Left colon (tissue), 2 donors: ENCODE measurements at regions not wholly inside any gene's neighbourhood (a gene's known extent, or its start where the extent isn't known, plus 50 kb on each side); places are given as distances from the start of the nearest gene placed in this dataset.
"Not testable (repeated sequence)": the region's sequence is repeated elsewhere in the genome, so short reads cannot be mapped to it uniquely, and the experiment has no call there.

Experiments used
- ATAC-seq: fragments of 200-7000 bp; cut with Tn5 transposase; one replicate; pipeline ENCODE4 v1.9.1; 2020; ENCODE audit warnings: mild to moderate bottlenecking, moderate library complexity
- DNase-seq, 2 donors: peaks; one replicate each; pipeline ENCODE4 v3.0.0-alpha.2; 2020
- intact Hi-C, 2 donors: fragments of 100-400 bp; cut with DNase I in 1 of 2; cut with micrococcal nuclease in 1 of 2; formaldehyde crosslinking; loops; one replicate each; pipeline versions ENCODE4 v1.11.2 to v1.14.0; 2022; cut with DNase I, micrococcal nuclease
- donor health status: DM: no; HTN: no; CAD: no.
- donor health status: DM: yes; HTN: yes; CAD: no.

DNA sequence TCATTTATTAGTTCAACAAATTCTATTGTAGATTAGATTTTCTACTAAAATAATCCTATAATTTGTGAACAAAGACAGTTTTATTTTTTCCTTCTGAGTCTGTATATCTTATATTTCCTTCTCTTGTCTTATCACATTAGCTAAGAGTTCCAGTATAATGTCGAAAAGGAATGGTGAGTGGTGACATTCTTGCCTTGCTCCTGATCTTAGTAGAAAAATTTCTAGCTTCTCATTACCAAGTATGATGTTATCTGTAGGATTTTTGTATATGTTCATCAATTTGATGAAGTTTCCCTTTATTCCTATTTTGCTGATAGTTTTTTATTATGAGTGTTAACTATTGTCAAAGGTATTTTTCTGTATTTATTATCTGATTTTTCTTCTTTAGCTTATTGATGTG lies 756.6 kb upstream of the BCHE start:
- ATAC-seq (no peak), DNase-seq (no peak)
- intact Hi-C loops: no loop called here

DNA sequence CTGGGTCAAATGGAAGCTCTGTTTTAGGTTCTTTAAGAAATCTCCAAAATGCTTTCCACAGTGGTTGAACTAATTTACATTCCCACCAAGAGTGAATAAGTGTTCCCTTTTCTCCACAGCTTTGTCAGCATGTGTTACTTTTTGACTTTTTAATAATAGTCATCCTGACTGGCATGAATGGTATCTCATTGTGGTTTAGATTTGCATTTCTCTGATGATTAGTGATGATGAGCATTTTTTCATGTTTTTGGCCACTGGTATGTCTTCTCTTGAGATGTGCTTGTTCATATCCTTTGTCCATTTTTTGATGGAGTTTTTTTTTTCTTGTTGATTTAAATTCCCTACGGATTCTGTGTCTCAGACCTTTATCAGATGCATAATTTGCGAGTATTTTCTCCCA lies 745.0 kb upstream of the BCHE start:
- no peak for ATAC-seq
- intact Hi-C loops: no loop called here
- DNase-seq: no peak

DNA sequence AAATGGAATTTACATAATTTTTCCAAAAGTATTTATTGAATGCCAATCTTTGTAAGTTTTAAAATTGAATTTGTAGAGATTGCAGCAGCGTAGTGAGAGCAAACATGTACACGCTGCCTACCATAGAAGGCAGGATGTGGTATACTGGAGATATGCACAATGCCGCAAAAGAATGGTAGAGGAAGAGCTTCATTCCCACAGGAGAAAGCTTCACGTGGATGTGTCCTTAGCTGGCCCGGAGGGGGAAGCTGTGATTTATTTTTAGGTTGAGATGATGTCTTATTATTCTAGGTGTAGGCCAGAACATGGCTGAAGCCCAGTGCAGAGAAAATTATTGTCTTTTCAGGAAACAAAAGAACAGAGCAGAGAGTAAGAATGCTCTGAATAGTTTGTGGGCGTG lies 743.3 kb upstream of the BCHE start:
- DNase-seq (no peak), ATAC-seq (no peak)
- intact Hi-C loops: no loop called here

DNA sequence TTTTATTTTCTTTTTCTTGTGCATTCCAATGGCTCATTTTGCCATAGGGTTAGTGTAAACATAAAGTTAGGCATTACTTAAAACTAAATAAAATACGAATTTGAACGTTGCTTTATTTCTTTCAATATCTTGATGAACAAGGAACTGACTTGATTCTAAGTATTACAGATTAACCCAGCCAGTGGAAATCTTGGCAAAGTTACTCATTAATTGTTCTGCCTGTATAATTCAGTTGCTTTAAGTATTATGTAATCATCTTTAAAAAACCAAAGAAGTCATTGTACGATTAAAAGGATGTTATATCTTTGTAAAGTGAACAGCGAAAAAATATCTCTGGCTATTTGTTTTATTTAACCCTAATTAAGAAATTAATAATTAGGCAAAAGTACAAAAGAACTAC lies 737.9 kb upstream of the BCHE start:
- no peak for DNase-seq
- ATAC-seq: no peak
- intact Hi-C loops: no loop called here

DNA sequence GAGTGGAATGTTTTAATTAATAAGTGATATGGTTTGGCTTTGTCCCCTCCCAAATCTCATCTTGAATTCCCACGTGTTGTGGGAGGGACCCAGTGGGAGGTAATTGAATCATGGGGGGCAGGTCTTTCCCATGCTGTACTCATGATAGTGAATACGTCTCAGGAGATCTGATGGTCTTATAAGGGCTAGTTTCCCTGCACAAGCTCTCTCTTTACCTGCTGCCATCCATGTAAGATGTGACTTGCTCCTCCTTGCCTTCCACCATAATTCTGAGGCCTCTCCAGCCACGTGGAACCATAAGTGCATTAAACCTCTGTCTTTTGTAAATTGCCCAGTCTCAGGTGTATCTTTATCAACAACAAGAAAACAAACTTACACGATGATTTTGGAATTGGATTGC lies 734.5 kb upstream of the BCHE start:
- intact Hi-C loops, ATAC-seq, DNase-seq: not testable (repeated sequence)

DNA sequence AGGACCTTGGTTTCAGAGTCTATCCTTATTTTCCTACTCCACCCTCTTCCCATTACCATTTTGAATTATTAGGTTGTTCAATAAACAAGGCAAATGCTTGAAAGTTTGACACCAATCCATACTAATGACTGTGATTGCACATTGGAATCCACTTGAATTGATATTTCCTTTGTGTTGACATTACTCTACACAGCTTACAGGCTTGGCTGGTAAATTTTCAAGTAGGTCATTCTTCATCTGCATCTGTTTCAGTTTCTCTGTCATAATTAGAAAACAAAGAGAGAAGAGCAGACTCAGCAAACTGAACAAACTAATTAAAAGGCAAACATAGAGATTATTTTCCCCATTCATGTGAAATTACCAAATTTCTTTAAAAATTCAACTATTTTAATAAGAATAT lies 732.9 kb upstream of the BCHE start:
- DNase-seq (no peak), ATAC-seq (no peak)
- intact Hi-C loops: no loop called here

DNA sequence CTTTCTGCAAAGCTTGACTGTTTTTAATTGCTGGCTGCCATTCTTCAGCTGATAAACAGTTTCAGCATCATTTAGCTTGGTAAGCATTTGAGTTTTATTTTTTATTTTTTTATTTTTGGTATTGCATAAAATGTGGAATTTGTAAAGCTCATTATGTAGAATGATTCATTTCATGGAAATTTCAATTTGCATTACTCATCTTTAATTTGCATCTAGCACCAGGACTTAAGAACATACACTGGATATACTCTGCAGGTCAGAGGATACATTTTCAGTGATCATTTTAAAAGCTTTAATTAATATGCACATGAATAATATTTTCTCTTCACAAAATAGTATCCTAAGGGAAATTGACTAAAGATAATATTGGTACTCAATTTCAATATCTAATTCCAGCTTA lies 732.4 kb upstream of the BCHE start:
- no peak for DNase-seq
- ATAC-seq: no peak
- intact Hi-C loops: no loop called here

DNA sequence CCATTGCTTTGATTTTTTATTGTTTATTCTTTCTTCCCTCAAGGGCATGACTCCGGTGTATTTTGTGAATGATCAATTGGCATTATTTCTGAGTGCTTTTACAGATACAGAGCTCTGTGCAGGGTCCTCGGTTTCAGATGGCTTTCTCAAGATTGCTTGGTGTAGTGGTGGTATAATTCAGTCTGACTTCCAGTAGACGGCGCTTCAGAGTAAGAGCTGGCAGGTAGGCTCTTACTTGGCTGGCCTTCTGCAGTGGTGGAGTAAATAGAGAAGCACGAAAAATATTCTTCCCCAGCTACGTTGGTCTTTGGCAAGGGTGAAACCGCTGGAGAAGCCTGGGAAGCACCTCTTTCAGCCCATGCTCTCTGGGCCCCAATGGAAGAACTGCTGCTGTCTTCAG lies 723.0 kb upstream of the BCHE start:
- DNase-seq (no peak), ATAC-seq (no peak)
- intact Hi-C loops: no loop called here

DNA sequence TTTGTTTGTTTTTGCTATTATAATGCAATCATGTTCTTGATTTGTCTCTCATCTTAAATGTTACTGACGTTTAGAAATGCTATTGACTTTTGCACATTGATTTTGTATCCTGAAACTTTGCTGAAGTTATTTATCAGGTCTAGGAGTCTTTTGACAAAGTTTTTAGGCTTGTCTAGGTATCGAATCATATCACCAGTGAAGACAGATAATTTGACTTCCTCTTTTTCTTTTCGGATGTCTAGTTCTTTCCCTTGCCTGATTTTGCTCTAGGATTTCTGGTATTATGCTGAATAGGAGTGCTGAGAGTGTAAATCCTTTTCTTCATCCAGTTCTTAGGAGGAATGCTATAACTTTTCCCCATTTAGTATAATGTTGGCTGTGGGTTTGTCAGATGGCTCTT lies 719.7 kb upstream of the BCHE start:
- no peak for ATAC-seq
- intact Hi-C loops: no loop called here
- DNase-seq: no peak

DNA sequence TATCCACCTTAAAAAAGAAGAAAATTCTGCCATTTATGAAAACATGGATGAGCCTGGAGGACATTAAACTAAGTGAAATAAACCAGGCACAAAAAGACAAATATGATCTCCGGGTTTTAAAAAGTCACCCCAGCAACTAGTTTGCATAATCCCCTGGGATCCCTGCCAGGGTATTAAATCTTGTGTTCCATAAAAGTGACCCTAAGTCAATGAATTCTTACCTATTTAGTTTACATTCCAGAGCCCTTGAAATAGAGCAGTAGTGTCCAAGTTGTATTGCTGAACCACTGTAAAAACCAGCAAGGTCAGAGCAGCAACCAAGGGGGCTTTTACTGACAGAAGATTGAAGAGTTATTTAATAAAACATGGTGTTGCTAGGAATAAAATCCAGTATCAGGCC lies 716.8 kb upstream of the BCHE start:
- ATAC-seq: no peak
- intact Hi-C loops: no loop called here
- no peak for DNase-seq

DNA sequence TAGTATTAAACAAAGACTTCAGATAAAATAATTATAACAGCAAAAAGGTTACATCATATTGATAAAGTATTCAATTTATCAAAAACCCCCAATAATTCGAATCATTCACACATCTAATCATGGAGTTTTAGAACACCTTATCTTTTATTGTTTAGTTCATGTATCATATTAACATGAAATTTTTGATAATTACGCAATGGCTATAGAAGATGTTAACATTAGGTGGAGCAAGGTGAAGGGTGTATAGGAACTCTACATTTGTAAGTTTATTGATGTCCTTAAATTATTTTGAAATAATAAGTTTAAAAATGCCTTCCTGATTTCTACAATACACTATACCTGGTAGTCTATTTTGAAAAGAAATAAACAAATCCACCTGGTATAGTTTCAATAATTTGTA lies 696.5 kb upstream of the BCHE start:
- intact Hi-C loops: no loop called here
- ATAC-seq (no peak), DNase-seq (no peak)

DNA sequence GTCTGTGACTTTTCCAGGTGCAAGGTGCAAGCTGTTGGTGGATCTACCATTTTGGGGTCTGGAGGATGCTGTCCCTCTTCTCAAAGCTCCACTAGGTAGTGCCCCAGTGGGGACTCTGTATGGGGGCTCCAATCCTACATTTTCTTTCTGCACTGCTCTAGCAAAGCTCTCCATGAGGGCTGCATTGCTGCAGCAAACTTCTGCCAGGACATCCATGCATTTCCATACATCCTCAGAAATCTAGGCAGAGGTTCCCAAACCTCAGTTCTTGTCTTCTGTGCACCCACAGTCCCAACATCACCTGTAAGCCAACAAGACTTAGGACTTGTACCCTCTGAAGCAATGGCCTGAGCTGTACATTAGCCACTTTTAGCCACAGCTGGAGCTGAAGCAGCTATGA lies 694.5 kb upstream of the BCHE start:
- no peak for DNase-seq
- ATAC-seq: no peak
- intact Hi-C loops: no loop called here

DNA sequence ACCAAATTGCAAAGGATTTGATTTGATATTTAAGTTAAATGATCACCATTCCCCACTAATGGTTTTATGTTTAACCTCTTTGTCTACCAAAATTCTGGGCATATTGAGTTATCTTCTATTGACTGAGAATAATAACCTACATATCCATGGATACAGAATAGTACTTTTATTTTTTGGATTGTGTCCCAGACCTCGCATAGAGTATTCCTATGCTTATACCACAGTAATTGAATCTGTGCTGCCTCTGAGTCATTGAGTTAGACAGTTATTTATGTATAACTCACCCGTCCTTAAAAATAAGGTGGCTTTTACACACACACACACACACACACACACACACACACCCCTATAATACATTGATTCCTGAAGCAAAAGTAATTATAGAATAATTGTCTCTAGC lies 690.1 kb upstream of the BCHE start:
- intact Hi-C loops: no loop called here
- DNase-seq: no peak

DNA sequence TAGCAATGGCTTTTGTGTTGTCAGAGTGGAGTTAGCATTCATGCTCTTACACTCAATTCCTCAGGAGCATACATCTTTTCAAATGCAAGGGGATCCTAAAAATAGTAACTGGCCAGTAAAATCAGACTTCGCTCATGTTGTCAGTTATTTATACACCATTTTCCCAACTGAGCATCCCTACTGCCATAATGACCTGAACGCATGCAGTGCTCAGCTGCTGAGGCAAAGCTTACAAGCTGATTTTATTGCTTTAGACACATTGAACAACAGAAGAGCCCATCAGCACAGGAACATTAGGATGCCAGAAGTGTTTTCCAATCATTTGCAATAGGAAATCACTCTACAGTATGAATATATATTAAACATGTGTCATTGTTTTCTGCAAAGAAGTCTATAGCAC lies 689.7 kb upstream of the BCHE start:
- DNase-seq: no peak
- no peak for ATAC-seq
- intact Hi-C loops: no loop called here

More for the DNA sequence above, 690.1 kb upstream of the BCHE start:
- no peak for ATAC-seq

DNA sequence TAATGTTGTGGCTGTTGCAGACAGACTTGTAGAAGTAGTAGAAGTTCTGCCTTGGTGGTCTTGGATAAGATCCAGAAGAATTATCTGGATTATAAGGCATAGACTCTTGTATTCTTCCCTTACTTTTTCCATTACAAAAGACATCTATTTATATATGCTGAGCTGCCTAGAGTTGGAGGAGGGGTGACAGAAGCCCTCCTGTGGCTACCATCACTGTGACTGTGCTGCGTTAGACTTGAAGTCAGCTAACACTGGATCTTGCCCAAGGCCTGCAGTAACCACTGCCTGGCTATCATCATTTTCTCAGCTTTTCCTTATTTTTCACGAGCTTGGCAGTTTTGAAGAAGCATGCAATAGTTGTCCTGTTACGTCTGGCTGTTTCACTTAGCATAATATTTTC lies 684.8 kb upstream of the BCHE start:
- no peak for DNase-seq
- intact Hi-C loops: no loop called here
- ATAC-seq: no peak

DNA sequence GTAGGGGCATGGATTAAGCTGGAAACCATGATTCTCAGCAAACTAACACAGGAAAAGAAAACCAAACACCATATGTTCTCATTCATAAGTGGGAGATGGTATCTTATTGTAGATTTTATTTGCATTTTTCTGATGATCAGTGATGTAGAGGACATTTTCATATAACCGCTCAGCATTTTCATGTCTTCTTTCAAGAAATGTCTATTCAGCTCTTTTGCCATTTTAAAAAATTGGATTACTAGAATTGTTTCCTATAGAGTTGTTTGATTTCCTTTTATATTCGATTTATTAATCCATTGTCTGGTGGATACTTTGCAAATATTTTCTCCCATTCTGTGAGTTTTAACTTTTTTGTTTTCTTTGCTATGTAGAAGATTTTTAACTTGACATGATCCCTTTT lies 682.2 kb upstream of the BCHE start:
- ATAC-seq (no peak), DNase-seq (no peak)
- intact Hi-C loops: no loop called here

DNA sequence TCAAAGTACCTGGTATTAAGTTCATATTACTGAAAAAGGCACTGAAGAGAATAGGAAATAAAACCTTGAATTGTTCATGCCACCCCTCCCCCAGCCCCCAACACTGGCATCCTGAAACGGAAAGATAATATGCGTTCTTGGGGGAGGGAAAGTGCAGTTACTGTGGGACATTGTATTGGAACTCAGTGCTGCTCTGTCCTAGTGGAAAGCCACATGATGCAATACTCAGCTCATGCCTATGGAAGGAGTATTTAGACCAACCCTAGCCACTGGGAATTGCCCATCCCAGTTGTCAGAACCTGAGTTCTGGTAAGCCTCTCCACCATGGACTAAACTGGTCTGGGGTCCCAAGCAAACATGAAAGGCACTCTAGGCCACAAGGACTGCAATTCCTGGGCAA lies 680.8 kb upstream of the BCHE start:
- intact Hi-C loops: no loop called here
- no peak for ATAC-seq
- no peak for DNase-seq

DNA sequence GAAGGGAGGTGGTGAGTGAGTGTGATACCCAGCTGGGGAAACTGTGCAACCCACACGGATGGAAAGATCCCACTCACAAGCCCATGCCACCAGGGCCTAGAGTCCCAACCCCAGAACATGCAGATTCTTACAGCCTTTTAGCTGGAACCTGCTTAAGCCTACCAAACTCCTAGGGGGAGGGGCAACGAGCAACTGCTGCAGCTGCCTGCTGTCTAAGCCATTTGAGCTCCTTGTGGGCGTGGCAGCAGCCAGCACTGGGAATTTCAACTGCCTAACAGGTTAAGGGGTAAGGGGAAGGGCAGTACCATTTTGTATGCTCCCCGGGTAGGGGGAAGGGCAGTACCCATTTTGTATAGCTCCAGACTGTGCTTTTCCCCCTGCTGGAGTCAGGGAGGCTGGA lies 673.2 kb upstream of the BCHE start:
- ATAC-seq (no peak), DNase-seq (no peak)
- intact Hi-C loops: no loop called here

DNA sequence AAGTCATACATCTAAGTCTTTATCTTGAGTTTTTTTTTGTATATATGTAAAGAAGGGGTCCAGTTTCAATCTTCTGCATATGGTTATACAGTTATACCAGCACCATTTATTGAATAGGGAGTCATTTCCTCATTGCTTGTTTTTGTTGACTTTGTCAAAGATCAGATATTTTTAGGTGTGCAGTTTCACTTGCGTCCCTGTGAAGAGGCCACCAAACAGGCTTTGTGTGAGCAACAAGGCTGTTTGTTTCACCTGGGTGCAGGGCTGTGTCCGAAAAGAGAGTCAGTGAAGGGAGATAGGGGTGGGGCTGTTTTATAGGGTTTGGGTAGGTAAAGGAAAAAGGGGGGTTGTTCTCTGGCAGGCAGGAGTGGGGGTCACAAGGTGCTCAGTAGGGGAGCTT lies 663.2 kb upstream of the BCHE start:
- DNase-seq, ATAC-seq, intact Hi-C loops: not testable (repeated sequence)

DNA sequence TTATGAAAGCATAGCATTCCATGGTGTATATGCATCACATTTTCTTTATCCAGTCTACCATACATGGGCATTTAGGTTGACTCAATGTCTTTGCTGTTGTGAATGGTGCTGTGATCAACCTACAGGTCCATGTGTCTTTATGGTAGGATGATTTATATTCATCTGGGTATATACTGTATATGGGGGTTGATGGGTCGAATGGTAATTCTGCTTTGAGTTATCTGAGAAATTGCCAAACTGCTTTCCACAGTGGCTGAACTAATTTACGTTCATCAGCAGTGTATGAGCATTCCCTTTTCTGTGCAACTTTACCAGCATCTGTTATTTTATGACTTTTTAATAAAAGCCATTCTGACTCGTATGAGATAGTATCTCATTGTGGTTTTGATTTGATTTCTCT lies 662.4 kb upstream of the BCHE start:
- intact Hi-C loops: no loop called here

DNA sequence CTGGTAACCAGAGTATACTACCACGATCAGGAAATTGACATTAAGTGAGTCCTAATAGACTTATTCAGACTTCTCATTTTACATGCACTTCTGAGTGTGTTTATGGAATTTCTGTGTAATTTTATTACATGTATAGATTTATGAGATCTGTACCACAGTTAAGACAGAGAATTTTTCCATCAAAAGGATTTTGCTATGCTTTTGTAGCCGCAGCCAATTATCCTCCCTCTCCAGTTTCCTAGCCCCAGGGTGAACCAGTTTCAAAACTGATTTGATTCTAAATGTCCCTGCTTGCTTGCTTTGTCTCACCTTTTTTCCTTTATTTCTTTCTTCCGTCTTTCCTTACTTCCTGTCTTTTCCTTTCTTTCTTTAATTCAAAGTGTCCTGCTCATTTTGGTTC lies 661.2 kb upstream of the BCHE start:
- ATAC-seq (no peak), DNase-seq (no peak)
- intact Hi-C loops: no loop called here

More for the DNA sequence above, 662.4 kb upstream of the BCHE start:
- no peak for ATAC-seq
- no peak for DNase-seq

DNA sequence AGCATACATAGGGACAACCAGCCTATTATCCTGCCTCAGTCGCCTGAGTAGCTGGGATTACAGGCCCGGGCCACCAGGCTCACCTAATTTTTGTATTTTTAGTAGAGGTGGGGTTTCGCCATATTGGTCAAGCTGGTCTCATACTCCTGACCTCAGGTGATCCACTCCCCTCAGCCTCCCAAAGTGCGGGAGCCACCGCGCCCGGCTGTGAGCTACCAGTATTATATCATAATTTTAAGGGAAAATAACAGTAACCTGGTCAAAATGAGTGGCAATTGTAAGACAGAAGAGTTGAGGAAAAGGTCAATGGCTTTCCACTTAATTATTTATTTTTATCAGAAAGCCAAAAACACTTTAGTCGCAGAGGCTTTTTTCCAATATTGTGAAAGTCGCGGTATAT lies 652.6 kb upstream of the BCHE start:
- intact Hi-C loops: no loop called here
- DNase-seq: no peak
- ATAC-seq: no peak
